Stomach (tissue), 4 donors: ENCODE measurements at regions not wholly inside any gene's neighbourhood (a gene's known extent, or its start where the extent isn't known, plus 50 kb on each side); places are given as distances from the start of the nearest gene placed in this dataset.

ENCODE experiments used
- CTCF ChIP-seq, 7 experiments: fragments of 450-650 bp in 4 of 7; fragments of 200-600 bp in 3 of 7; sonication (generic) in 3 of 7; IDR thresholded peaks; one replicate each; pipeline ENCODE4 v1.5.1; 2016 to 2019; ENCODE audit warnings: antibody characterized with exemption in 7 of 7, control low read depth in 2 of 7, mild to moderate bottlenecking in 1 of 7
- EP300 ChIP-seq: sonication (generic); formaldehyde crosslinking; IDR thresholded peaks from one replicate; pipeline ENCODE4 v1.6.1; 2017; ENCODE audit warnings: antibody characterized with exemption
- POLR2A ChIP-seq, 4 donors: fragments of 450-650 bp; IDR thresholded peaks; one replicate each; pipeline ENCODE4 v1.6.1; 2016; ENCODE audit warnings: antibody characterized with exemption in 4 of 4, control low read depth in 2 of 4, mild to moderate bottlenecking in 1 of 4, moderate library complexity in 1 of 4

GRCh38 chr15:81531109-81531592, 157.1 kb upstream of the TMC3 start:
- no peak for TF ChIP-seq CTCF (IDR thresholded peaks at IDR 0.05)
- TF ChIP-seq POLR2A (IDR thresholded peaks at IDR 0.05): no peak
- TF ChIP-seq EP300: no peak
